SU-DHL-6 (cell line): ENCODE measurements at regions not wholly inside any gene's neighbourhood (a gene's known extent, or its start where the extent isn't known, plus 50 kb on each side); places are given as distances from the start of the nearest gene placed in this dataset.

Experiments used
- CTCF ChIP-seq: fragments of 200-600 bp; sonication (generic); IDR thresholded peaks from one replicate; pipeline ENCODE4 v1.5.1; 2017; ENCODE audit warnings: antibody characterized with exemption, mild to moderate bottlenecking, low read length, moderate library complexity; ENCODE audit not compliant: insufficient read depth, poor library complexity, severe bottlenecking
- EZH2phosphoT487 ChIP-seq: fragments of 200-600 bp; sonication (generic), shearing (Covaris generic); conservative IDR thresholded peaks from 2 replicates; pipeline ENCODE4 v1.6.1; 2018; ENCODE audit warnings: mild to moderate bottlenecking, antibody characterized with exemption, low read length, moderate library complexity, mixed read lengths

GRCh38 chr14:21991130-21991529 lies 317.5 kb upstream of the OR4E1 start:
- TF ChIP-seq CTCF (no peak), EZH2phosphoT487 (no peak)
